SK-N-SH (cell line): ENCODE measurements at regions not wholly inside any gene's neighbourhood (a gene's known extent, or its start where the extent isn't known, plus 50 kb on each side); places are given as distances from the start of the nearest gene placed in this dataset.

Source experiments
- CHD2 ChIP-seq: fragments of 150-350 bp; IDR thresholded peaks from 2 replicates; pipeline ENCODE4 v1.6.1; 2018; ENCODE audit warnings: low read length; ENCODE audit not compliant: partially characterized antibody
- EZH2phosphoT487 ChIP-seq: fragments of 200-600 bp; sonication (generic); IDR thresholded peaks from 2 replicates; pipeline ENCODE4 v1.6.1; 2017; ENCODE audit warnings: low read depth, mixed run types, mild to moderate bottlenecking, antibody characterized with exemption, moderate library complexity, borderline replicate concordance
- GATA2 ChIP-seq: sonication (generic); formaldehyde crosslinking; IDR thresholded peaks from 2 replicates; pipeline ENCODE4 v1.5.0; 2020; ENCODE audit warnings: mild to moderate bottlenecking, missing genetic modification reagents
- MXI1 ChIP-seq: IDR thresholded peaks from 2 replicates; pipeline ENCODE4 v1.6.1; 2012; ENCODE audit warnings: mild to moderate bottlenecking, low read depth, low read length, improper control_type of control experiment
- NRF1 ChIP-seq: IDR thresholded peaks from 2 replicates; pipeline ENCODE4 v1.6.1; 2012; ENCODE audit warnings: low read depth, mild to moderate bottlenecking, low read length
- POLR2AphosphoS5 ChIP-seq: IDR thresholded peaks from 2 replicates; pipeline ENCODE4 v1.6.1; 2012; ENCODE audit warnings: low read depth, low read length
- TCF12 ChIP-seq: IDR thresholded peaks from 2 replicates; pipeline ENCODE4 v1.4.0; 2012
- TF ChIP-seq, protein P1 (sequence below): fragments of 200-600 bp; sonication (generic); IDR thresholded peaks from 2 replicates; pipeline ENCODE4 v1.6.1; 2017; ENCODE audit warnings: antibody characterized with exemption, mild to moderate bottlenecking, moderate library complexity
- TF ChIP-seq, protein P2 (sequence below): IDR thresholded peaks from 2 replicates; pipeline ENCODE4 v1.4.0; 2012; ENCODE audit warnings: low read depth
- TF ChIP-seq, protein P3 (sequence below): fragments of 150-350 bp; IDR thresholded peaks from 2 replicates; pipeline ENCODE4 v1.6.1; 2016; ENCODE audit warnings: mild to moderate bottlenecking, low read depth, low read length

GRCh38 chr7:95710711-95711110, 61.6 kb upstream of the DYNC1I1 start:
- TF ChIP-seq, protein P1, sequence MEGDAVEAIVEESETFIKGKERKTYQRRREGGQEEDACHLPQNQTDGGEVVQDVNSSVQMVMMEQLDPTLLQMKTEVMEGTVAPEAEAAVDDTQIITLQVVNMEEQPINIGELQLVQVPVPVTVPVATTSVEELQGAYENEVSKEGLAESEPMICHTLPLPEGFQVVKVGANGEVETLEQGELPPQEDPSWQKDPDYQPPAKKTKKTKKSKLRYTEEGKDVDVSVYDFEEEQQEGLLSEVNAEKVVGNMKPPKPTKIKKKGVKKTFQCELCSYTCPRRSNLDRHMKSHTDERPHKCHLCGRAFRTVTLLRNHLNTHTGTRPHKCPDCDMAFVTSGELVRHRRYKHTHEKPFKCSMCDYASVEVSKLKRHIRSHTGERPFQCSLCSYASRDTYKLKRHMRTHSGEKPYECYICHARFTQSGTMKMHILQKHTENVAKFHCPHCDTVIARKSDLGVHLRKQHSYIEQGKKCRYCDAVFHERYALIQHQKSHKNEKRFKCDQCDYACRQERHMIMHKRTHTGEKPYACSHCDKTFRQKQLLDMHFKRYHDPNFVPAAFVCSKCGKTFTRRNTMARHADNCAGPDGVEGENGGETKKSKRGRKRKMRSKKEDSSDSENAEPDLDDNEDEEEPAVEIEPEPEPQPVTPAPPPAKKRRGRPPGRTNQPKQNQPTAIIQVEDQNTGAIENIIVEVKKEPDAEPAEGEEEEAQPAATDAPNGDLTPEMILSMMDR = no peak
- TF ChIP-seq MXI1 = no peak
- TF ChIP-seq, protein P2, sequence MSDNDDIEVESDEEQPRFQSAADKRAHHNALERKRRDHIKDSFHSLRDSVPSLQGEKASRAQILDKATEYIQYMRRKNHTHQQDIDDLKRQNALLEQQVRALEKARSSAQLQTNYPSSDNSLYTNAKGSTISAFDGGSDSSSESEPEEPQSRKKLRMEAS = no peak
- TF ChIP-seq EZH2phosphoT487 = no peak
- TF ChIP-seq CHD2 = no peak
- no peak for TF ChIP-seq GATA2
- no peak for TF ChIP-seq NRF1
- no peak for TF ChIP-seq TCF12
- TF ChIP-seq POLR2AphosphoS5 = no peak
- TF ChIP-seq, protein P3, sequence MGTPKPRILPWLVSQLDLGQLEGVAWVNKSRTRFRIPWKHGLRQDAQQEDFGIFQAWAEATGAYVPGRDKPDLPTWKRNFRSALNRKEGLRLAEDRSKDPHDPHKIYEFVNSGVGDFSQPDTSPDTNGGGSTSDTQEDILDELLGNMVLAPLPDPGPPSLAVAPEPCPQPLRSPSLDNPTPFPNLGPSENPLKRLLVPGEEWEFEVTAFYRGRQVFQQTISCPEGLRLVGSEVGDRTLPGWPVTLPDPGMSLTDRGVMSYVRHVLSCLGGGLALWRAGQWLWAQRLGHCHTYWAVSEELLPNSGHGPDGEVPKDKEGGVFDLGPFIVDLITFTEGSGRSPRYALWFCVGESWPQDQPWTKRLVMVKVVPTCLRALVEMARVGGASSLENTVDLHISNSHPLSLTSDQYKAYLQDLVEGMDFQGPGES = no peak
